ENCODE measurements at regions not wholly inside any gene's neighbourhood (a gene's known extent, or its start where the extent isn't known, plus 50 kb on each side); places are given as distances from the start of the nearest gene placed in this dataset.

GRCh38 chr12:114933428-114934160 lies 249.6 kb upstream of the TBX3 start:
- Histone ChIP-seq H3K4me3 (replicated peaks in 1 of 3; ENCODE audit: insufficient read depth in 1 of 3, low read depth in 1 of 3, low read length in 3 of 3) (no peak overlapping the region), H2AFZ (ENCODE audit: low read depth, low read length) (no peak overlapping the region), H3K79me2 (ENCODE audit: control insufficient read depth, insufficient read depth, low read length) (no peaks in the 10 kb centered on the region), H3K9me3 (replicated peaks; ENCODE audit: control insufficient read depth, insufficient read depth, low read length) (peaks cover 2% of the 10 kb centered on the region), H3K9me1 (replicated peaks; ENCODE audit: control insufficient read depth, extremely low read depth, insufficient read depth, low read length) (no peaks in the 10 kb centered on the region), H3K4me1 (ENCODE audit: control insufficient read depth, extremely low read depth, insufficient read depth, low read length) (no peaks in the 10 kb centered on the region), H3K36me3 (ENCODE audit: control insufficient read depth in 2 of 2, extremely low read depth in 1 of 2, insufficient read depth in 2 of 2, low read length in 2 of 2) (no peaks in the 10 kb centered on the region), H3K27ac (ENCODE audit: insufficient read depth, low read depth, low read length) (no peak overlapping the region), H4K20me1 (replicated peaks; ENCODE audit: control insufficient read depth, extremely low read depth, insufficient read depth, low read length) (no peaks in the 10 kb centered on the region), H3K4me2 (ENCODE audit: insufficient read depth, low read length) (no peak overlapping the region), H3K27me3 (ENCODE audit: control insufficient read depth in 2 of 2, insufficient read depth in 2 of 2, low read length in 2 of 2) (no peaks in the 10 kb centered on the region), H3K9ac (replicated peaks; ENCODE audit: extremely low read depth, insufficient read depth, low read length) (no peak overlapping the region)
- dilution Hi-C loops (cut with MboI; ENCODE audit: extremely low pct_ligation_motif_present, low sequenced_read_pairs) (no loop called here), intact Hi-C loops (cut with micrococcal nuclease) (no loop called here)
- DNase-seq (ENCODE audit: low read depth, low spot score) (no peak), FAIRE-seq (no peak)
- ChIA-PET CTCF (no interaction called here), POLR2A (no interaction called here)
- no TSS peak for BruUV-seq (replicated peaks)
- no peak for TF ChIP-seq MAX (IDR thresholded peaks at IDR 0.05; ENCODE audit: insufficient read depth, insufficient read length)
- TF ChIP-seq POLR2AphosphoS5 (IDR thresholded peaks at IDR 0.05; ENCODE audit: insufficient read depth, low read depth, low read length): no peak
- no peak for TF ChIP-seq GATA2 (IDR thresholded peaks at IDR 0.05; ENCODE audit: insufficient read depth, insufficient read length, low read depth, low read length)
- TF ChIP-seq JUN (IDR thresholded peaks at IDR 0.05; ENCODE audit: borderline replicate concordance, insufficient read depth, insufficient read length, low read depth): no peak
- no peak for TF ChIP-seq EZH2 (IDR thresholded peaks at IDR 0.05; ENCODE audit: borderline replicate concordance, low read depth, low read length, severe bottlenecking)
- TF ChIP-seq FOS (IDR thresholded peaks at IDR 0.05; ENCODE audit: borderline replicate concordance, insufficient read depth, low read length): no peak
- no peak for TF ChIP-seq CTCF (IDR thresholded peaks at IDR 0.05; ENCODE audit: extremely low read depth in 1 of 2, insufficient read depth in 1 of 2, low read depth in 1 of 2, low read length in 2 of 2)
- no peak for TF ChIP-seq MYC (IDR thresholded peaks at IDR 0.05; ENCODE audit: low read depth, low read length)

All from endothelial cell of umbilical vein (primary cell).